SW480 (cell line): ENCODE measurements at regions not wholly inside any gene's neighbourhood (a gene's known extent, or its start where the extent isn't known, plus 50 kb on each side); places are given as distances from the start of the nearest gene placed in this dataset.

Source experiments
- DNase-seq: peaks from one replicate; pipeline ENCODE4 v3.0.0-alpha.2; 2016; ENCODE audit warnings: low spot score

DNA sequence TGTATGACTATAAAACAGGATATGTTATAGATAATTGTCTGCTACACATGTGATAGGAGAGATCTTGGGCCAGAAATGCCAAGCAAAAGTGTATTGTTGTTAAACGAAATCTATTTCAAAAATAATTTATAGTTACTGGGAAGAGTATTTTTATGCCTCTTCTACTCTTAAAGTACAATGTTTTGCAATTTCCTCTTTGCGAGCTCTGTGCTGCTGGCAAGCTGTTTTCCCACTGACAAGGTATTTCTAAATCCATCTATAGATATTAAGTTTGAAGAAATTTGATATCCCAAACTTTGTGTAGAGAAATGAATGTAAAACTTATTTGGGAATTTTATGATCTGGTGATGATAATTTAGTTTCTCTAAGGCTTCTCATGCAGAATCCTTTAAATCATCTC, 63.3 kb upstream of the PTGFR start:
- DNase-seq = no peak

- no peak for DNase-seq
Observed at GRCh38 chr1:78432016-78432415, 58.8 kb upstream of the PTGFR start.

- no peak for DNase-seq
Observed at GRCh38 chr1:78434351-78434750, 56.4 kb upstream of the PTGFR start.

DNA sequence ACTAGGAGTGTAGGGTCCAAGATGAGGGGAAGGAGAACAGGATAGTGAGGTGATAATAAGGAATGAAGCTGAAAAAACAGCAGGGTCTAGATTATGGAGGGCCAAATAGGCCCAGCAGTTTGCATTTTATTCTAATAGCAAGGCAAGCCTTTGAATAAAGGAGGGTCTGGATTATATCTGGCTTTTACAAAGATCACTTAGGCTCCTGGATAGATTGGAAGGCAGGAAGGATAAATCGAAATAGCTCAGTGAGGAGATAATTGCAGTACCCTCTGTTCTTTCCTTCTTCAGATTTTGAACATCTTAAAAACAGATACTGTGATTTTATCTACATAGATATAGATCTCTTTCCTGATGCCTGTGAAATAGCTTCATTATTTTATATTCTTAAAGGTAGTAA, 53.8 kb upstream of the PTGFR start:
- DNase-seq = no peak

- DNase-seq = no peak
Observed at GRCh38 chr1:78437396-78437795, 53.4 kb upstream of the PTGFR start.

GRCh38 chr1:78437941-78438340, 52.8 kb upstream of the PTGFR start:
- no peak for DNase-seq

GRCh38 chr1:78440381-78440793, 50.4 kb upstream of the PTGFR start:
- no peak for DNase-seq
